ENCODE measurements at regions not wholly inside any gene's neighbourhood (a gene's known extent, or its start where the extent isn't known, plus 50 kb on each side); places are given as distances from the start of the nearest gene placed in this dataset.

- TF ChIP-seq CTCF (IDR thresholded peaks at IDR 0.05) = no peak
- TF ChIP-seq EZH2 (IDR thresholded peaks at IDR 0.05; ENCODE audit: borderline replicate concordance, insufficient read depth, low read depth, low read length, poor library complexity, severe bottlenecking) = no peak
- no peak overlapping the region for H3K9ac ChIP-seq (ENCODE audit: low read length)
- H3K27ac ChIP-seq (ENCODE audit: low read length in 2 of 2) = no peak overlapping the region
- intact Hi-C loops (cut with micrococcal nuclease) = no loop called here
- Mint-ChIP-seq H3K9me3 (ENCODE audit: insufficient read depth) (no peaks in the 10 kb centered on the region), H3K4me3 (no peak overlapping the region), H3K27me3 (peaks cover 19% of the 10 kb centered on the region), H3K4me1 (no peaks in the 10 kb centered on the region), H3K27ac (no peak overlapping the region)
- no peak overlapping the region for H2AFZ ChIP-seq (ENCODE audit: insufficient read depth, low read depth, low read length, poor library complexity, severe bottlenecking)
- no peaks in the 10 kb centered on the region for H3K4me1 ChIP-seq (ENCODE audit: control insufficient read depth in 2 of 2, insufficient read depth in 2 of 2, low read length in 2 of 2)
- no peak overlapping the region for H3K4me3 ChIP-seq (ENCODE audit: control extremely low read depth in 1 of 5, extremely low read depth in 1 of 5, insufficient read depth in 1 of 5, low read depth in 2 of 5, low read length in 4 of 5)
- no peak overlapping the region for H3K4me2 ChIP-seq (replicated peaks; ENCODE audit: low read depth, low read length, poor library complexity, severe bottlenecking)
- ChIA-PET CTCF (no interaction called here), POLR2A (no interaction called here)
- peaks cover 0 to 5% (median 0%) of the 10 kb centered on the region in 3 donors for H3K9me3 ChIP-seq (ENCODE audit: control extremely low read depth in 1 of 3, control insufficient read depth in 2 of 3, insufficient read depth in 1 of 3, low read length in 2 of 3)
- 70% methylated on average over 2 of the region's 2 CpGs for WGBS (ENCODE audit: insufficient coverage)
- DNase-seq = no peak
- H4K20me1 ChIP-seq (ENCODE audit: control insufficient read depth, insufficient read depth, low read length, poor library complexity, severe bottlenecking) = no peaks in the 10 kb centered on the region
- ATAC-seq (ENCODE audit: low read depth) = no peak
- no peaks in the 10 kb centered on the region for H3K27me3 ChIP-seq (replicated peaks in 1 of 4; ENCODE audit: control extremely low read depth in 1 of 4, control insufficient read depth in 3 of 4, insufficient read depth in 4 of 4, low read length in 3 of 4)
- no peaks in the 10 kb centered on the region for H3K36me3 ChIP-seq (replicated peaks in 1 of 2; ENCODE audit: control extremely low read depth in 1 of 2, control insufficient read depth in 1 of 2, extremely low read depth in 1 of 2, insufficient read depth in 2 of 2, low read length in 1 of 2)
- H3K79me2 ChIP-seq (ENCODE audit: control insufficient read depth, insufficient read depth, low read length) = no peaks in the 10 kb centered on the region
Observed at GRCh38 chr13:29980339-29980738, 129.9 kb upstream of the UBL3 start.

- intact Hi-C loops (cut with micrococcal nuclease) = no loop called here
- no peak overlapping the region for H3K9ac ChIP-seq (ENCODE audit: low read length)
- no peaks in the 10 kb centered on the region for H3K4me1 ChIP-seq (ENCODE audit: control insufficient read depth in 2 of 2, insufficient read depth in 2 of 2, low read length in 2 of 2)
- Mint-ChIP-seq H3K4me3 (no peak overlapping the region), H3K27ac (no peak overlapping the region), H3K4me1 (no peaks in the 10 kb centered on the region), H3K27me3 (peaks cover 9% of the 10 kb centered on the region), H3K9me3 (ENCODE audit: insufficient read depth) (no peaks in the 10 kb centered on the region)
- CTCF ChIA-PET = no interaction called here
- no peak overlapping the region for H3K4me2 ChIP-seq (replicated peaks; ENCODE audit: low read depth, low read length, poor library complexity, severe bottlenecking)
- ATAC-seq (ENCODE audit: low read depth) = no peak
- POLR2A ChIA-PET = interaction anchor here (0.6 kb wide), 1 partner anchor 1518 kb away, joined by 8 read pairs; no protein-coding TSS in a partner anchor
- no peaks in the 10 kb centered on the region for H3K79me2 ChIP-seq (ENCODE audit: control insufficient read depth, insufficient read depth, low read length)
- H3K27ac ChIP-seq (ENCODE audit: low read length in 2 of 2) = no peak overlapping the region
- H3K9me3 ChIP-seq (ENCODE audit: control extremely low read depth in 1 of 3, control insufficient read depth in 2 of 3, insufficient read depth in 1 of 3, low read length in 2 of 3) = peaks cover 0 to 5% (median 0%) of the 10 kb centered on the region in 3 donors
- DNase-seq = no peak
- H4K20me1 ChIP-seq (ENCODE audit: control insufficient read depth, insufficient read depth, low read length, poor library complexity, severe bottlenecking) = no peaks in the 10 kb centered on the region
- no CpG with 5 or more reads among the region's 2 CpGs for WGBS (ENCODE audit: insufficient coverage)
- H2AFZ ChIP-seq (ENCODE audit: insufficient read depth, low read depth, low read length, poor library complexity, severe bottlenecking) = no peak overlapping the region
- H3K27me3 ChIP-seq (replicated peaks in 1 of 4; ENCODE audit: control extremely low read depth in 1 of 4, control insufficient read depth in 3 of 4, insufficient read depth in 4 of 4, low read length in 3 of 4) = no peaks in the 10 kb centered on the region
- H3K36me3 ChIP-seq (replicated peaks in 1 of 2; ENCODE audit: control extremely low read depth in 1 of 2, control insufficient read depth in 1 of 2, extremely low read depth in 1 of 2, insufficient read depth in 2 of 2, low read length in 1 of 2) = no peaks in the 10 kb centered on the region
- no peak overlapping the region for H3K4me3 ChIP-seq (ENCODE audit: control extremely low read depth in 1 of 5, extremely low read depth in 1 of 5, insufficient read depth in 1 of 5, low read depth in 2 of 5, low read length in 4 of 5)
- TF ChIP-seq CTCF (IDR thresholded peaks at IDR 0.05) (no peak), EZH2 (IDR thresholded peaks at IDR 0.05; ENCODE audit: borderline replicate concordance, insufficient read depth, low read depth, low read length, poor library complexity, severe bottlenecking) (no peak)
Observed at GRCh38 chr13:29978211-29978610, 127.8 kb upstream of the UBL3 start.

Measured in B cell (primary cell).